Mucosa of descending colon (tissue), 3 donors: ENCODE measurements at regions not wholly inside any gene's neighbourhood (a gene's known extent, or its start where the extent isn't known, plus 50 kb on each side); places are given as distances from the start of the nearest gene placed in this dataset.

ENCODE experiments used
- ATAC-seq: fragments of 200-7000 bp; cut with Tn5 transposase; one replicate; pipeline ENCODE4 v1.9.1; 2020; ENCODE audit warnings: mild to moderate bottlenecking, moderate library complexity
- DNase-seq, 3 donors: peaks; one replicate each; pipeline ENCODE4 v3.0.0-alpha.2; 2020
- H3K36me3 ChIP-seq: fragments of 200-600 bp; one replicate; pipeline ENCODE4 v1.8.0; 2021; ENCODE audit warnings: low read depth, mild to moderate bottlenecking
- H3K4me1 ChIP-seq: fragments of 200-600 bp; one replicate; pipeline ENCODE4 v1.8.0; 2021; ENCODE audit warnings: low read depth, mild to moderate bottlenecking
- H3K4me3 ChIP-seq: fragments of 200-600 bp; one replicate; pipeline ENCODE4 v1.8.0; 2021; ENCODE audit warnings: mild to moderate bottlenecking
- H3K9me3 ChIP-seq: fragments of 200-600 bp; one replicate; pipeline ENCODE4 v1.8.0; 2021; ENCODE audit warnings: mild to moderate bottlenecking
- intact Hi-C, 2 donors: fragments of 100-400 bp; cut with DNase I in 1 of 2; cut with micrococcal nuclease in 1 of 2; formaldehyde crosslinking; loops; one replicate each; pipeline versions ENCODE4 v1.11.0 to v1.11.1; 2022; cut with DNase I, micrococcal nuclease
- TF ChIP-seq, protein P1 (sequence below): fragments of 200-600 bp; IDR thresholded peaks from one replicate; pipeline ENCODE4 v1.8.0; 2022; ENCODE audit warnings: antibody characterized with exemption, mild to moderate bottlenecking
- donor health status: DM: no; HTN: no; CAD: no; lungs with moderate emphysema.
- donor health status: DM: no; HTN: no; CAD: no.
- donor health status: DM: no; HTN: yes; CAD: no.

DNA sequence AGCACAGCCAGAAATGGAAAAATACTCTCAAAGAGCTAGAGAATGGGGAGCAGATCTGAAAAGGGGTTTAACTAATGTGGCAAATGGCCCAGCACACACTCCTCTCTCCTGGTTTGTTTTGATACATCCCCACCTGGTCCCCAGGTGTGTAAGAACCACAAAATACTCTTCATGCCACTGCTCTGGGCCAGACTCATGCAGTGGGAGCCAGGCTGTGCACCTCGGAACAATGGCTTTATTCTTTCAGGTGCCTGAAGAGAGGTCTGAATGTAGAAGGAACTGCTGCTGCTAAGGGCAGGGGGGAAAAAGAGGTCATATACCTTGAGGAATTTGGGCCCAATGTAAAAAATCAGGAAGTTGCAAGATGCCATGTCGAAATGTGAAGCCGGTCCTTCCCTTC is 123.9 kb upstream of the ADAMTSL1 start:
- H3K4me1 ChIP-seq, result no peaks in the 10 kb centered on the region
- DNase-seq (no peak), ATAC-seq (no peak)
- H3K9me3 ChIP-seq, result no peaks in the 10 kb centered on the region
- intact Hi-C loops, result no loop called here
- no peak overlapping the region for H3K4me3 ChIP-seq
- no peaks in the 10 kb centered on the region for H3K36me3 ChIP-seq
- TF ChIP-seq, protein P1, sequence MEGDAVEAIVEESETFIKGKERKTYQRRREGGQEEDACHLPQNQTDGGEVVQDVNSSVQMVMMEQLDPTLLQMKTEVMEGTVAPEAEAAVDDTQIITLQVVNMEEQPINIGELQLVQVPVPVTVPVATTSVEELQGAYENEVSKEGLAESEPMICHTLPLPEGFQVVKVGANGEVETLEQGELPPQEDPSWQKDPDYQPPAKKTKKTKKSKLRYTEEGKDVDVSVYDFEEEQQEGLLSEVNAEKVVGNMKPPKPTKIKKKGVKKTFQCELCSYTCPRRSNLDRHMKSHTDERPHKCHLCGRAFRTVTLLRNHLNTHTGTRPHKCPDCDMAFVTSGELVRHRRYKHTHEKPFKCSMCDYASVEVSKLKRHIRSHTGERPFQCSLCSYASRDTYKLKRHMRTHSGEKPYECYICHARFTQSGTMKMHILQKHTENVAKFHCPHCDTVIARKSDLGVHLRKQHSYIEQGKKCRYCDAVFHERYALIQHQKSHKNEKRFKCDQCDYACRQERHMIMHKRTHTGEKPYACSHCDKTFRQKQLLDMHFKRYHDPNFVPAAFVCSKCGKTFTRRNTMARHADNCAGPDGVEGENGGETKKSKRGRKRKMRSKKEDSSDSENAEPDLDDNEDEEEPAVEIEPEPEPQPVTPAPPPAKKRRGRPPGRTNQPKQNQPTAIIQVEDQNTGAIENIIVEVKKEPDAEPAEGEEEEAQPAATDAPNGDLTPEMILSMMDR, result no peak

DNA sequence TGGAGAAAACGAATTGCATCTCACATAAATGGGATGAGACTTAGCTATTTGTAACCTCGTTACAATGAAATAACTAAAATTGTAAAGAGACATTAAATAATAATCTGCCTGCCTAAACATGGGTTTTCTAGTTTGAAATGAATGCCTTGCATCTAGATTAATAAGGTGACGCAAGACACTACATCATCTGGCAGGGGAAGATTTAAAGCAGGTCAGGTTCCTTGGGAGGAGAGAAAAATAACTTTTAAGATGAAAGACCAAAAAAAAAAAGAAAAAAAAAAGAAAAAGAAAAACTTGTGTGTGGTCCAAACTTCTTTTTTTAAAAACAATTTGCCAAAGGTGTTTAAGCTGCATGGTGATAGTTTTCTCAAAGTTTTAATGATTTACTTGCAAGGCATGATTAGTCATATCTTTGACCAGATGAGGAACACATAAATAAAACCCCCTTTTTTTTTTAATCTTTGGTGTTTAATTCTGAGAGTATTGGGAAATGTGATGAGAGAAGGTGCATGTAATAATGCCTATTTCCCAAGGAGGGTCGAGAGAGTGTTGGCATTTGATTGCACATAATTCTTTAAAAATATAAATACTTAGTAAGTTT is 122.9 kb upstream of the ADAMTSL1 start:
- H3K36me3 ChIP-seq, result no peaks in the 10 kb centered on the region
- TF ChIP-seq, protein P1, result no peak
- H3K4me3 ChIP-seq, result no peak overlapping the region
- intact Hi-C loops, result no loop called here
- H3K9me3 ChIP-seq, result no peaks in the 10 kb centered on the region
- DNase-seq (no peak), ATAC-seq (no peak)
- no peaks in the 10 kb centered on the region for H3K4me1 ChIP-seq

DNA sequence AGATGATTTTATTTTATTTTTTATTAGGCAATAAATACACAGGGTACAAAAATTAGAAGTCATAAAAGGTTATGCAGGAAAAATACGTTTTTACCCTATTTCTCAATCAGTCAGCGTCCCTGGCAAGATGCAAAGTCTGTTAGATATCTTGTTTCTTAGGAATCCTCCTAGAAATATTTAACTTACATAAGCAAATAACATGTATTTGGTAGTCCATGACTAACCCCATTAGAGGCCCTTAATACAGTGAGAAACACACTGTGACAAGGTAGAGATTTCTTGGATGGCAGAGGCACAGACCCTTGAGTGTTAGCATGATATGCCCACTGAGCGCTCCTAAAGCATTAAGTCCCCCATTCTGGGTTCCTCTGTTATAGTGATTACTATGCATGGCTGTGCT is 121.2 kb upstream of the ADAMTSL1 start:
- H3K9me3 ChIP-seq, result no peaks in the 10 kb centered on the region
- DNase-seq, result no peak
- no peak for ATAC-seq
- intact Hi-C loops, result no loop called here
- H3K36me3 ChIP-seq, result no peaks in the 10 kb centered on the region
- no peaks in the 10 kb centered on the region for H3K4me1 ChIP-seq
- TF ChIP-seq, protein P1, result no peak
- no peak overlapping the region for H3K4me3 ChIP-seq

DNA sequence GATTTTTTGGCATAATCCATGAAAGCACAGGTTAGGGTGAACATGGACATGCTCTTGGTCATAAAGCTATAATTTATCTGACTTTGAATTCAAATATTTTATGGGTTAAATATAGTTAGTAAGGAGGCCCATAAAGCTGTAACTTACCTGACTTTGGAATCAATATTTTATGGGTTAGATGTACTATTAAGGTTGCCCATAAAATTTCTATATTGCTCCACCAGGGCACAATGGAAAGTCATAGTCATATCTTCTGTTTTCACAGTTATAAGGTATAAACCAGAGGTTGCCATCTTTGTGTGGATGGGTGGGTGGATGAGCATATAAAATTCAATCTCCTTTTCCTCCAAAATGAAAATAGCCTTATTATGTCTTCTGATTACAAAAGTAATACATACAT is 120.5 kb upstream of the ADAMTSL1 start:
- Histone ChIP-seq H3K36me3 (no peaks in the 10 kb centered on the region), H3K4me3 (no peak overlapping the region), H3K9me3 (no peaks in the 10 kb centered on the region), H3K4me1 (no peaks in the 10 kb centered on the region)
- no peak for DNase-seq
- peak; percentile 62 for ATAC-seq
- intact Hi-C loops, result no loop called here
- TF ChIP-seq, protein P1, result no peak

DNA sequence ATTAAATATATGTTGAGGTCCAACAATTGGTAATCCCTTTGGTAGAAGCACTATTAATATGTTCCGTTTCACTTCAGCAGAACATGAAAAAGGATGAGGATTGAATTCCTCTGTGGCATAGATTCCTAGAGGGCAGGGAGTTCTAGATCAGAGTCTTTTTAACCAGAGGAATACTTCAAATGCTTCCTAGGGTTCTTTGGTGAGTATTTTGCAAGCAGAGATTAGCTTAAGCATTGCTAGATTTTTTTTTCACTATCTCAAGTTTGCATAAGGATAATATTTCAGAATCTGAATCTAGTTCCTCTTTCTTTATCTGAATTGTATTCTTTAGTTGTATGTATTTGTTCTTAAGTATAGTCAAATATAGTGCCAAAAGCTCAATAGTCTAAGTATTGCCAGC is 116.6 kb upstream of the ADAMTSL1 start:
- TF ChIP-seq, protein P1, result no peak
- H3K4me3 ChIP-seq, result no peak overlapping the region
- no peak for ATAC-seq
- H3K36me3 ChIP-seq, result no peaks in the 10 kb centered on the region
- intact Hi-C loops, result no loop called here
- no peaks in the 10 kb centered on the region for H3K9me3 ChIP-seq
- DNase-seq, result no peak
- peaks cover 2% of the 10 kb centered on the region for H3K4me1 ChIP-seq

DNA sequence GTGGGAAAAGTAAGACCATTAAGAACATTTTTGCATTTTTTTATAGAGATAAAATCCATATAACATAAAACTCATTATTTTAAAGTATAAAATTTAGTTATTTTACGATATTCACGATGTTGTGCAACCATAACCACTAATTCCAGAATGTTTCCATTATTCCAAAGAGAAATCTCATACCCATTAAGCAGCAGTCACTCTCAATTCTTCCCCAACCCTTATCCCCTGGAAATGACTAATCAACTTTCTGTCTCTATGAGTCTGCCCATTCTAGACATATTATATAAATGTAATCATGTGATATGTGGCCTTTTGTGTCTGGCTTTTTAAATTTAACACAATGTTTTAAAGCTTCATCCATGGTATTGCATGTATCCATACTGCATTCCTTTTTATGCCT is 115.6 kb upstream of the ADAMTSL1 start:
- H3K36me3 ChIP-seq, result no peaks in the 10 kb centered on the region
- DNase-seq (no peak), ATAC-seq (no peak)
- TF ChIP-seq, protein P1, result no peak
- H3K9me3 ChIP-seq, result no peaks in the 10 kb centered on the region
- intact Hi-C loops, result no loop called here
- H3K4me3 ChIP-seq, result no peak overlapping the region
- peaks cover 9% of the 10 kb centered on the region for H3K4me1 ChIP-seq
